ENCODE measurements at regions not wholly inside any gene's neighbourhood (a gene's known extent, or its start where the extent isn't known, plus 50 kb on each side); places are given as distances from the start of the nearest gene placed in this dataset.
"Not testable (repeated sequence)": the region's sequence is repeated elsewhere in the genome, so short reads cannot be mapped to it uniquely, and the experiment has no call there.

- CTCF ChIA-PET (ENCODE audit: unreplicated experiment), result interaction anchor here (0.6 kb wide), 1 partner anchor 239 kb away, joined by 8 read pairs; no protein-coding TSS in a partner anchor
- H4K20me1 ChIP-seq (ENCODE audit: insufficient read depth, low read length); H3K4me3 ChIP-seq (ENCODE audit: low read depth, low read length, poor library complexity, severe bottlenecking); intact Hi-C loops (cut with micrococcal nuclease; ENCODE audit: unreplicated experiment); BruUV-seq (replicated peaks); H3K4me1 ChIP-seq (ENCODE audit: insufficient read depth, low read length, poor library complexity, severe bottlenecking); DNase-seq (ENCODE audit: low spot score); H3K79me2 ChIP-seq (ENCODE audit: insufficient read depth, low read depth, low read length); POLR2A ChIA-PET; H3K9me2 ChIP-seq (ENCODE audit: insufficient read depth, low read length); H3K4me2 ChIP-seq (ENCODE audit: low read length); H2AFZ ChIP-seq (ENCODE audit: low read length); H3K36me3 ChIP-seq (ENCODE audit: insufficient read depth, low read length); H3K27ac ChIP-seq (ENCODE audit: low read depth, low read length, poor library complexity, severe bottlenecking); H3K9me3 ChIP-seq (ENCODE audit: low read length): not testable (repeated sequence)
Observed at GRCh38 chr6:158888171-158888570, 69.0 kb upstream of the EZR start.

GRCh38 chr6:158886346-158886977 is 67.3 kb upstream of the EZR start:
- H3K9me3 ChIP-seq (ENCODE audit: low read length); CTCF ChIA-PET (ENCODE audit: unreplicated experiment); H2AFZ ChIP-seq (ENCODE audit: low read length); DNase-seq (ENCODE audit: low spot score); H3K4me1 ChIP-seq (ENCODE audit: insufficient read depth, low read length, poor library complexity, severe bottlenecking); BruUV-seq (replicated peaks); intact Hi-C loops (cut with micrococcal nuclease; ENCODE audit: unreplicated experiment); H3K79me2 ChIP-seq (ENCODE audit: insufficient read depth, low read depth, low read length); H3K4me2 ChIP-seq (ENCODE audit: low read length); H3K36me3 ChIP-seq (ENCODE audit: insufficient read depth, low read length); H3K27ac ChIP-seq (ENCODE audit: low read depth, low read length, poor library complexity, severe bottlenecking); H3K4me3 ChIP-seq (ENCODE audit: low read depth, low read length, poor library complexity, severe bottlenecking); H4K20me1 ChIP-seq (ENCODE audit: insufficient read depth, low read length); H3K9me2 ChIP-seq (ENCODE audit: insufficient read depth, low read length): not testable (repeated sequence)
- POLR2A ChIA-PET, result interaction anchor here (0.6 to 1.3 kb wide), 4 partner anchors 10 to 75 kb away, joined by 3 to 5 read pairs (median 4); no protein-coding TSS in a partner anchor

- H3K9me3 ChIP-seq (ENCODE audit: low read length); H3K9me2 ChIP-seq (ENCODE audit: insufficient read depth, low read length); BruUV-seq (replicated peaks); DNase-seq (ENCODE audit: low spot score); H3K36me3 ChIP-seq (ENCODE audit: insufficient read depth, low read length); intact Hi-C loops (cut with micrococcal nuclease; ENCODE audit: unreplicated experiment); H3K79me2 ChIP-seq (ENCODE audit: insufficient read depth, low read depth, low read length); H4K20me1 ChIP-seq (ENCODE audit: insufficient read depth, low read length); POLR2A ChIA-PET; H3K4me2 ChIP-seq (ENCODE audit: low read length); CTCF ChIA-PET (ENCODE audit: unreplicated experiment); H3K4me1 ChIP-seq (ENCODE audit: insufficient read depth, low read length, poor library complexity, severe bottlenecking); H3K27ac ChIP-seq (ENCODE audit: low read depth, low read length, poor library complexity, severe bottlenecking); H2AFZ ChIP-seq (ENCODE audit: low read length); H3K4me3 ChIP-seq (ENCODE audit: low read depth, low read length, poor library complexity, severe bottlenecking): not testable (repeated sequence)
Observed at GRCh38 chr6:158881884-158882283, 62.7 kb upstream of the EZR start.

- BruUV-seq (replicated peaks); DNase-seq (ENCODE audit: low spot score); H3K4me2 ChIP-seq (ENCODE audit: low read length); H3K27ac ChIP-seq (ENCODE audit: low read depth, low read length, poor library complexity, severe bottlenecking); CTCF ChIA-PET (ENCODE audit: unreplicated experiment); H3K4me1 ChIP-seq (ENCODE audit: insufficient read depth, low read length, poor library complexity, severe bottlenecking); H4K20me1 ChIP-seq (ENCODE audit: insufficient read depth, low read length); H3K79me2 ChIP-seq (ENCODE audit: insufficient read depth, low read depth, low read length); H3K36me3 ChIP-seq (ENCODE audit: insufficient read depth, low read length); intact Hi-C loops (cut with micrococcal nuclease; ENCODE audit: unreplicated experiment); H3K4me3 ChIP-seq (ENCODE audit: low read depth, low read length, poor library complexity, severe bottlenecking); H2AFZ ChIP-seq (ENCODE audit: low read length); H3K9me2 ChIP-seq (ENCODE audit: insufficient read depth, low read length): not testable (repeated sequence)
- POLR2A ChIA-PET, result interaction anchor here (1.2 kb wide), 1 partner anchor 29 kb away, joined by 3 read pairs; no protein-coding TSS in a partner anchor
- peaks cover 11% of the 10 kb centered on the region; the same call in 1 of the 2 replicates for H3K9me3 ChIP-seq (ENCODE audit: low read length)
Observed at GRCh38 chr6:158881276-158881675, 62.1 kb upstream of the EZR start.

All from OCI-LY7 (cell line).